MG63 (cell line): ENCODE measurements at regions not wholly inside any gene's neighbourhood (a gene's known extent, or its start where the extent isn't known, plus 50 kb on each side); places are given as distances from the start of the nearest gene placed in this dataset.
A peak's percentile ranks its signal among the peaks of the same experiment; 100 is the strongest.
"Not testable (repeated sequence)": the region's sequence is repeated elsewhere in the genome, so short reads cannot be mapped to it uniquely, and the experiment has no call there.

Source experiments
- DNase-seq: peaks from one replicate; pipeline ENCODE4 v3.0.0-alpha.2; 2020
- H3K27me3 ChIP-seq: fragments of 250-450 bp; sonication (Bioruptor Pico); 2 replicates; pipeline ENCODE4 v1.5.1; 2020; ENCODE audit warnings: mild to moderate bottlenecking, moderate library complexity
- H3K36me3 ChIP-seq: fragments of 250-450 bp; sonication (Bioruptor Pico); 2 replicates; pipeline ENCODE4 v1.5.1; 2020; ENCODE audit warnings: mild to moderate bottlenecking, moderate library complexity
- H3K4me3 ChIP-seq: fragments of 250-450 bp; sonication (Bioruptor Pico); 2 replicates; pipeline ENCODE4 v1.5.1; 2020; ENCODE audit warnings: mild to moderate bottlenecking, moderate library complexity
- H3K9me3 ChIP-seq: fragments of 250-450 bp; sonication (Bioruptor Pico); 2 replicates; pipeline ENCODE4 v1.5.1; 2020; ENCODE audit warnings: mild to moderate bottlenecking, moderate library complexity

- no peaks in the 10 kb centered on the region for H3K36me3 ChIP-seq
- H3K27me3 ChIP-seq = no peaks in the 10 kb centered on the region
- no peak for DNase-seq
- H3K9me3 ChIP-seq = no peaks in the 10 kb centered on the region
- H3K4me3 ChIP-seq = no peak overlapping the region
These were observed 222.8 kb upstream of the DTNBP1 start for GRCh38 chr6:15885624-15886023.

DNA sequence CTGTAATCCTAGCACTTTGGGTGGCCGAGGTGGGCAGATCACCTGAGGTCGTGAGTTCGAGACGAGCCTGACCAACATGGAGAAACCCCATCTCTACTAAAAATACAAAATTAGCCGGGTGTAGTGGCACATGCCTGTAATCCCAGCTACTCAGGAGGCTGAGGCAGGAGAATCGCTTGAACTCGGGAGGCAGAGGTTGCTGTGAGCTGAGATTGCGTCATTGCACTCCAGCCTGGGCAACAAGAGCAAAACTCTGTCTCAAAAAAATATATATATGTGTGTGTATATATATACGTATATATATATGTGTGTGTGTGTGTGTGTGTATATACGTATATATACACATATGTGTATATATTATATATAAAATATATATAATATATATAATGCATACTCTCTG, 220.8 kb upstream of the DTNBP1 start:
- H3K36me3 ChIP-seq, H3K9me3 ChIP-seq, DNase-seq, H3K4me3 ChIP-seq, H3K27me3 ChIP-seq: not testable (repeated sequence)

- Histone ChIP-seq H3K36me3 (no peaks in the 10 kb centered on the region), H3K4me3 (no peak overlapping the region), H3K9me3 (no peaks in the 10 kb centered on the region), H3K27me3 (no peaks in the 10 kb centered on the region)
- DNase-seq = no peak
These were observed 220.1 kb upstream of the DTNBP1 start for GRCh38 chr6:15882915-15883314.

GRCh38 chr6:15882345-15882744, 219.5 kb upstream of the DTNBP1 start:
- DNase-seq = no peak
- Histone ChIP-seq H3K27me3 (no peaks in the 10 kb centered on the region), H3K36me3 (no peaks in the 10 kb centered on the region), H3K9me3 (no peaks in the 10 kb centered on the region), H3K4me3 (no peak overlapping the region)

DNA sequence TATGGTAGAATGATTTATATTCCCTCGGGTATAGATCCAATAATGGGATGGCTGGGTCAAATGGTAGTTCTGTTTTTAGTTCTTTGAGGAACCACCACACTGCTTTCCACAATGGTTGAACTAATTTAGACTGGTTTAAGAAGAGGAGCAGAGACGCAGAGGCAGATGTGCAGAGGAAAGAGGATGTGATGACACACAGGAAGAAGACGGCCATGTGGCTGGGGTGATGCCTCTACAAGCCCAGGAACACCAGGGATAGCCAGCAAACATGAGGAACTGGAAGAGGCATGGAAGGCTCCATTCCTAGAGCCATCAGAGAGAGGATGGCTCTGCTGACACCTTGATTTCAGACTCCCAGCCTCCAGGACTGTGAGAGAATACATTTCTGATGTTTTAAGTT, 218.3 kb upstream of the DTNBP1 start:
- no peaks in the 10 kb centered on the region for H3K36me3 ChIP-seq
- no peak for DNase-seq
- no peak overlapping the region for H3K4me3 ChIP-seq
- H3K27me3 ChIP-seq = no peaks in the 10 kb centered on the region
- H3K9me3 ChIP-seq = no peaks in the 10 kb centered on the region

DNA sequence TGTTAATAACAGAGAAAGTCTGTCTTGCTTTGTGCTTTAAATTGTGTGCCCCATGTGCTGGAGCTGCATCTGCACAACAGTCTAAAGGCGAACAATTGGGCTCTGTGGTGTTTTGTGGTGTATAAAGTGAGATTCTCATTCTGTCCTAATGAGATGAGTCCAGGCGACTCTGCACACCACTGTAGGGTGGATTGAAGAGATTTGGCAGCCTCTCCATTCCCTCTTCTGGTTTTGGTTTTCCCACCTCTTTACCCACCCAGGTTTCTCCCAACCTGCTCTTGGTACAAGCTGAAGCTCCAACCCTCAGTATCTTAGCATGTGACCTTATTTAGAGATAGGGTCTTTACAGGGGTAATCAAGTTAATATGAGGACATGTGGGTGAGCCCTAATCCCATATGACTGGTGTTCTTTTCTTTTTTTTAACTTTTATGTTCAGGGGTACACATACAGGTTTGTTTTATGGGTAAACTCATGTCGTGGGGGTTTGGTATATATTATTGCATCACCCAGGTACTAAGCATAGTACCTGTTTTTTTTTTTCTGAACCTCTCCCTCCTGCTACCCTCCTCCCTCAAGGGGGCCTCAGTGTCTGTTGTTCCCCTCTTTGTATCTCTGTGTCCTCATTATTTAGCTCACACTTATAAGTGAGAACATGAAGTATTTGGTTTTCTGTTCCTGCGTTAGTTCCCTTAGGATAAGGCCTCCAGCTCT, 217.6 kb upstream of the DTNBP1 start:
- no peak overlapping the region for H3K4me3 ChIP-seq
- no peaks in the 10 kb centered on the region for H3K27me3 ChIP-seq
- H3K9me3 ChIP-seq = no peaks in the 10 kb centered on the region
- DNase-seq = no peak
- no peaks in the 10 kb centered on the region for H3K36me3 ChIP-seq

DNA sequence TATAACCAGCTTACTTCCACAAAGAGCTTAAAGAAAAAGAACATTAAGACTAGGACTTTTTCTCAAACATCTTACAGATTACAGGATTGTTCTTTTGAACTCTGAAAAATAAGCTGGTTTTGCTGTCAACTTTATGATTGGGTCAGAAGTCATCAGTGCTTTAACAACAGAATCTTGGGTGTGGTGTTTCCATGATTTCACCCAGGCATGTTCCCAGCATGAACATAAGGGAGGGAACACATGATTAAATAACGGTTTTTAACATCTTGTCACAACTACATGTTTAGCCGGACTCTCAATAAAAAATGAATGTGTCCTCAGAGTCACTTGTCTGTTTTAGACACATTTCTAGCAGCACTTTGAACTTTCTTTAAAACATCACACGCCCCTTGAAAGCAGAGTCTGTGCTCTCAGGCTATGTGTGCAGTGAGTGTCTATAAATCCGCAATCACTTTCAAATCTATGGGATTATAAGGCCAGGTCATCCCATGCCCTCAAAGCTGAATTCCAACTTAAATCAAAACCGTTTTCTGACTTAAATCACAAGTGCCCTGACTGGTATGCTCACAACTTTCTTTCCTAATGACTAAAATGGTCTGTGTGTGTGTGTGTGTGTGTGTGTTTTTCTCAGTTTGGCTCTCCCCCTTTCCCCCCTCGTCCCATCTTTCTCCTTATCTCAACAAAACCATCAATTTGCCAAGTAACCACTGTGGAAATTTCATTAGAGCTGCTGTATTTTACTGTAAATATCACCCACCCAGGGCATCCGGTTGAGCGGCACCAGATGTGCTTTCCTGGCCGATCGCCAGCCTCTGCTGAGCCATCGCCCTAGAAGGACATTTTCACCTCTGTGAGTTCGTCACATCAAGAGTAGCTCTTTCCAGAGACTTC, 216.8 kb upstream of the DTNBP1 start:
- peak; percentile 59 for DNase-seq
- Histone ChIP-seq H3K4me3 (no peak overlapping the region), H3K36me3 (no peaks in the 10 kb centered on the region), H3K9me3 (no peaks in the 10 kb centered on the region), H3K27me3 (no peaks in the 10 kb centered on the region)

- H3K9me3 ChIP-seq = no peaks in the 10 kb centered on the region
- no peaks in the 10 kb centered on the region for H3K36me3 ChIP-seq
- H3K4me3 ChIP-seq = no peak overlapping the region
- H3K27me3 ChIP-seq = no peaks in the 10 kb centered on the region
- DNase-seq = no peak
These were observed 214.4 kb upstream of the DTNBP1 start for GRCh38 chr6:15877231-15877630.

DNA sequence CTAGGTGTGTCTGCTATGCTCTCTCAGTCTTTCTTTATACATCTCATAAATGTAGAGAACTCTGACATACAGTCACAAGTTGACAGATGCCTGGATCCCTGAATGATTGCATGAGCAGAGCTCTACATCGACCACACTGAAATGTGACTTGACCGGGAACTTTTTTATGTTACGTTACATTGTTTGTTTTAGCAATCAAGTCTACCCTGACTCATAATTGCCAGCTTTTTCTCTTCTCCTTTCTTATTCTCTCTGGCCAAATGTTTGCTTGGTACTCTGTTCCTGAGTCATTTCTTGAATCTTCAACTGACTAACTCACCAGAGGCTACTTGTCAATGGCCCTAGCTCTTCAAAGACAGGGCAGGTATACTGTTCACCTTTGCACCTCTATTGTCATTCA, 213.6 kb upstream of the DTNBP1 start:
- Histone ChIP-seq H3K27me3 (no peaks in the 10 kb centered on the region), H3K9me3 (no peaks in the 10 kb centered on the region), H3K36me3 (no peaks in the 10 kb centered on the region), H3K4me3 (no peak overlapping the region)
- no peak for DNase-seq

DNA sequence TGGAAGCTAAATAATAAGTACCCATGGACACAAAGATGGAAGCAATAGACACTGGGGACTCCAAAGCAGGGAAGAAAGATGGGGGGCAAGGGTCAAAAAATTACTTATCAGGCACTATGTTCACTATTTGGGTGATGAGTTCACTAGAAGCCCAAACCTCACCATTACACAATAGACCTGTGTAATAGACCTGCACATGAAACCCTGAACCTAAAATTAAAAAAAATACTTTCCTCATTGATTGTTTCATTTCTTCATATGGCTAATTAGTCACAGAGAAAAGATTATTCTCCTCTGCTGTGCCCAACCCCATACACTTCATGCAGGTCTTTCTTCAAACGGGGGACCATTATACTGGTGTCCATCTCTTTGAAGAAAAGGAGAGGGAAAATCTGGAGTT, 213.0 kb upstream of the DTNBP1 start:
- DNase-seq = no peak
- Histone ChIP-seq H3K9me3 (no peaks in the 10 kb centered on the region), H3K36me3 (no peaks in the 10 kb centered on the region), H3K4me3 (no peak overlapping the region), H3K27me3 (no peaks in the 10 kb centered on the region)

DNA sequence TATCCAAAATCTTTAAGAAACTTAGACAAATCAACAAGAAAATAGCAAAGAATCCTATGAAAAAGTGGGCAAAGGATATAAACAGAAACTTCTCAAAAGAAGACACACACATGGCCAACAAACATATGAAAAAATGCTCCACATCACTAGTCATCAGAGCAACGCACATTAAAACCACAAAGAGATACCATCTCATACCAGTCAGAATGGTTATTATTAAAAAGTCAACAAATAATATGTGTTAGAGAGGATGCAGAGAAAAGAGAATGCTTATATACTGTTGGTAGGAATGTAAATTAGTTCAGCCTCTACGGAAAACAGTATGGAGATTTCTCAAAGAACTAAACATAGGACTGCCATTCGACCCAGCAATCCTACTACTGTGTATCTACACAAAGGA, 212.0 kb upstream of the DTNBP1 start:
- no peaks in the 10 kb centered on the region for H3K27me3 ChIP-seq
- H3K9me3 ChIP-seq = no peaks in the 10 kb centered on the region
- no peak overlapping the region for H3K4me3 ChIP-seq
- H3K36me3 ChIP-seq = no peaks in the 10 kb centered on the region
- DNase-seq = no peak

DNA sequence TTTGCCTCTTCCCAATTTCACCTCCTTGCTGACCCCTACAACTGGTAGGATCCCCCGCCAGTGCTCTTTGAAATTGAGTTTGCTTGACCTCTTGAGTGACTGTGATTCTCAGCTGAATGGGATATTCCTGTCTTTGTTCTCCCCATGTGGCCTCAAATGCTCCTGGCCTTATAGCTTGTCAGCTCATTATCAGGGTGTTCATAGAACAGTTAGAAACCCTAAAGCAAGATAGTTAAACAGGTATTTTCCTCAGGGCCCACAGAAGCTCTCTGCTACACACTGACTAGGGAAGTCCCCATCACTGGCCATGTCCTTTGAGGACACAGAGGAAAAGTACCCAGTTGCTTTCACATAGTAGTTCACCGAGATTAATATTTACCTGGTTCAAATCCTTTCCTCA, 211.5 kb upstream of the DTNBP1 start:
- Histone ChIP-seq H3K36me3 (no peaks in the 10 kb centered on the region), H3K4me3 (no peak overlapping the region), H3K27me3 (no peaks in the 10 kb centered on the region), H3K9me3 (no peaks in the 10 kb centered on the region)
- no peak for DNase-seq

DNA sequence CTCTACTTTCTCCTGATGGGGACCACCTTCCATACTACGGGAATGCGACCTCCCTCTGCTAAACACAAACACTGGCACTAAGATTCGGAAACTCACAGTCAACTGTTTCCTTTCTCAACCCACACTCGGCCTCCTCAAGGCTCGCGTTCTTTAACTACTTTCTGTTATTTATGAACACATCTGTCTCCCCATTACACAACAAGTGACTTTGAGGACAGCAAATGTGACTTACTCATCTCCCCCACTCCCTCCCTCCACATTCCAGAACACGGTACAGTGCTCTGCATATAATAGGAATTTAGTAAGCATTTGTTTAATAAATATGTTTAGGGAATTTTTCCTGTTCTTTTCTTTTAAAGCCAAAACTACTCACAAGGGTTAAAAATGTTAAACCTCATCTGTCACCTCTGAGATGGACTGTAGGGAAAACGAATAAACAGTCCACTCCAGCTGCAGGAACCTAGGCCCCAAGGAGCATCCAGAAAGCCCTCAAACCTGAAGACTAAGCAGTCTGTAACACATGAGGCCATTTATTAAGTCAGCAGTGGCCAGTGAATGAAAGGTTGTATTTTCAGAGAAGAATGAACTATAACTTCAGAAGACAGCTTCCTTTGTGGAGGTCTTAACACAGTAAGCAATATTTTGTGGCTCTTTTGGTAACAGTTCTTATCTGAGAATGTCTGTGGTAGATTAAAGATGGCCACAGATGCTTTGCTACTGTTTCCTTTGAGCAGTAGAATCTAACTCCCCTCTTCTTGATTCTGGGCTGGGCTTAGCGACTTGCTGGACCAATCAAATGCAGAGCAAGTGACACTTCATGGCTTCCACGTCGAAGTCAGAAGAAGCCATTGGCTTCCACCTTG, 209.6 kb upstream of the DTNBP1 start:
- no peak overlapping the region for H3K4me3 ChIP-seq
- no peaks in the 10 kb centered on the region for H3K9me3 ChIP-seq
- H3K27me3 ChIP-seq = no peaks in the 10 kb centered on the region
- no peak for DNase-seq
- H3K36me3 ChIP-seq = no peaks in the 10 kb centered on the region

- no peaks in the 10 kb centered on the region for H3K9me3 ChIP-seq
- no peak for DNase-seq
- no peak overlapping the region for H3K4me3 ChIP-seq
- H3K36me3 ChIP-seq = no peaks in the 10 kb centered on the region
- no peaks in the 10 kb centered on the region for H3K27me3 ChIP-seq
These were observed 208.4 kb upstream of the DTNBP1 start for GRCh38 chr6:15871276-15871675.

DNA sequence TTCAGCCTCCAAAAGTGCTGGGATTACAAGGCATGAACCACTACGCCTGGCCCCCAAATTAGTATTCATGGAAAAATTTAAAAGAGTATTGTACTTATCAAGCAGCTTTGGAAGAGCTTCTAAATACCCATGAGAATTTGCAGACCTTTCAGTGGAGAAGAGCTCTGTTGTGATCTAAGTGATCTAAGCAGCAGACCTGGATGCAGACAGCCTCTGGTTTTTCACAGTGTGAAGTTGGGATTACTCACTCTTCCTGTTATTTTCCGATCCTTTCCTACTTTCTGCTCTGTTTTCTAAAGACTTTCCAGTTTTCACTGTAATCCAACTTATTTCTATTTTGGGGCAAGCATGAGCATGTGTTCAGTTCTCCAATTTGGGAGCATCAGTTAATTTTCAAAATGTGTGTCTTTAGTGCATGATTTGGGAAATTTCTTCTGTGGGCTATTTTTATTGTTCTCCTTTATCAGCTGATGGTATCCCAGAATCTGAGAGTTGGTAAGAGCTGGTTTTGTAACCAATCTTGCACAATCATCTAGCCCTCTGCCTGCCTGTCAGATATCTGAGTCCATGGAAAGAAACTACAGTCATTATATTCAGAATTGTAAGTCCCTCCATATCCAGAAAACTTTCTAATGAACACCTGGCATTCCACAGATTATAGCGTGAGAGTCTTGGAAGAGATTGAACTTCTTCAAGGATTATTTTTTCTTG, 207.7 kb upstream of the DTNBP1 start:
- Histone ChIP-seq H3K9me3 (no peaks in the 10 kb centered on the region), H3K4me3 (no peak overlapping the region), H3K27me3 (no peaks in the 10 kb centered on the region), H3K36me3 (no peaks in the 10 kb centered on the region)
- DNase-seq = no peak

GRCh38 chr6:15864708-15865062, 201.9 kb upstream of the DTNBP1 start:
- H3K36me3 ChIP-seq = no peaks in the 10 kb centered on the region
- no peak for DNase-seq
- no peak overlapping the region for H3K4me3 ChIP-seq
- no peaks in the 10 kb centered on the region for H3K27me3 ChIP-seq
- H3K9me3 ChIP-seq = no peaks in the 10 kb centered on the region
